GM19351 (cell line): ENCODE measurements at regions not wholly inside any gene's neighbourhood (a gene's known extent, or its start where the extent isn't known, plus 50 kb on each side); places are given as distances from the start of the nearest gene placed in this dataset.

ENCODE experiments used
- ATAC-seq: cut with Tn5 transposase; IDR thresholded peaks from one replicate; pipeline ENCODE4 v1.9.1; 2021; ENCODE audit warnings: mild to moderate bottlenecking, moderate library complexity; ENCODE audit not compliant: unreplicated experiment

- no peak for ATAC-seq
Measured at GRCh38 chr13:72127031-72127430, 260.0 kb upstream of the DACH1 start.

- no peak for ATAC-seq
Measured at GRCh38 chr13:72126424-72126823, 259.4 kb upstream of the DACH1 start.

- ATAC-seq, result no peak
Measured at GRCh38 chr13:72125561-72125960, 258.6 kb upstream of the DACH1 start.

GRCh38 chr13:72122661-72123255 lies 255.8 kb upstream of the DACH1 start:
- no peak for ATAC-seq

- no peak for ATAC-seq
Measured at GRCh38 chr13:72121466-72121865, 254.5 kb upstream of the DACH1 start.

GRCh38 chr13:72120632-72121031 lies 253.6 kb upstream of the DACH1 start:
- no peak for ATAC-seq

GRCh38 chr13:72113931-72114330 lies 246.9 kb upstream of the DACH1 start:
- no peak for ATAC-seq

GRCh38 chr13:72113076-72113475 lies 246.1 kb upstream of the DACH1 start:
- ATAC-seq, result no peak

- ATAC-seq, result no peak
Measured at GRCh38 chr13:72112216-72112615, 245.2 kb upstream of the DACH1 start.

GRCh38 chr13:72109863-72110262 lies 242.9 kb upstream of the DACH1 start:
- no peak for ATAC-seq

- ATAC-seq, result no peak
Measured at GRCh38 chr13:72104656-72105180, 237.7 kb upstream of the DACH1 start.

- ATAC-seq, result no peak
Measured at GRCh38 chr13:72101768-72102400, 234.9 kb upstream of the DACH1 start.

GRCh38 chr13:72100339-72100738 lies 233.3 kb upstream of the DACH1 start:
- no peak for ATAC-seq

GRCh38 chr13:72097568-72097967 lies 230.6 kb upstream of the DACH1 start:
- no peak for ATAC-seq

GRCh38 chr13:72093262-72093661 lies 226.3 kb upstream of the DACH1 start:
- ATAC-seq, result no peak

GRCh38 chr13:72074663-72075062 lies 207.7 kb upstream of the DACH1 start:
- no peak for ATAC-seq

GRCh38 chr13:72072261-72072660 lies 205.3 kb upstream of the DACH1 start:
- ATAC-seq, result no peak

GRCh38 chr13:72071713-72072112 lies 204.7 kb upstream of the DACH1 start:
- ATAC-seq, result no peak

- ATAC-seq, result no peak
Measured at GRCh38 chr13:72062566-72062965, 195.6 kb upstream of the DACH1 start.

GRCh38 chr13:72061613-72062012 lies 194.6 kb upstream of the DACH1 start:
- no peak for ATAC-seq

GRCh38 chr13:72050251-72050650 lies 183.2 kb upstream of the DACH1 start:
- no peak for ATAC-seq

GRCh38 chr13:72043366-72043765 lies 176.4 kb upstream of the DACH1 start:
- no peak for ATAC-seq

GRCh38 chr13:72041165-72041564 lies 174.2 kb upstream of the DACH1 start:
- ATAC-seq, result no peak
